DND-41 (cell line): ENCODE measurements at regions not wholly inside any gene's neighbourhood (a gene's known extent, or its start where the extent isn't known, plus 50 kb on each side); places are given as distances from the start of the nearest gene placed in this dataset.

Experiments used
- CTCF ChIP-seq: IDR thresholded peaks from 2 replicates; pipeline ENCODE4 v1.5.1; 2012; ENCODE audit warnings: borderline replicate concordance, low read length, moderate library complexity, mild to moderate bottlenecking; ENCODE audit not compliant: poor library complexity, severe bottlenecking; ENCODE audit errors: extremely low read depth
- EZH2 ChIP-seq: IDR thresholded peaks from 3 replicates; pipeline ENCODE4 v1.6.1; 2012; ENCODE audit warnings: borderline replicate concordance, low read depth, mild to moderate bottlenecking, moderate library complexity, low read length, inconsistent platforms; ENCODE audit not compliant: severe bottlenecking

GRCh38 chr4:116118221-116118620 lies 967.2 kb downstream of the TRAM1L1 start:
- TF ChIP-seq CTCF (no peak), EZH2 (no peak)
